ENCODE measurements at regions not wholly inside any gene's neighbourhood (a gene's known extent, or its start where the extent isn't known, plus 50 kb on each side); places are given as distances from the start of the nearest gene placed in this dataset.

DNA sequence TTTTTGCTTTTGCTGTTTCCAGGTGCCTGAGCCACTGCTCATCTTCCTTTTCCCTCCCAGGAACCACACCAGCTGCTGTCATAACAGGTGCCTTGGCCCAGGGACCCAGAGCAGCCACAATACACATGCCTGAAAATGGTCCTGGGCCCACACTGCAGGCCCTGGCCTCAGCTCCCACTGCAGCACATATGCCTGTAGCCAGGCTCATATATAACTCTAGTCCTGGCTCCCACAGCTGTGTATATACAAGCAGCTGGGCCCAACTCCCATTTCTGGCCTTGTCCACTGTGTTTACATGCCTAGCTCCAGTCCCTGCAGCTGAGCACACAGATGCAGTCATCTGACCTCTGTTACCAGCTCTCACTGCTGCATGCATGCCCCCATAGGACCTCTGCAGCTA is 930.5 kb downstream of the ADGRL3 start:
- TF ChIP-seq POLR2A (IDR thresholded peaks at IDR 0.05) (no peak), POLR2AphosphoS5 (IDR thresholded peaks at IDR 0.05) (no peak)
- TF ChIP-seq, protein P1, sequence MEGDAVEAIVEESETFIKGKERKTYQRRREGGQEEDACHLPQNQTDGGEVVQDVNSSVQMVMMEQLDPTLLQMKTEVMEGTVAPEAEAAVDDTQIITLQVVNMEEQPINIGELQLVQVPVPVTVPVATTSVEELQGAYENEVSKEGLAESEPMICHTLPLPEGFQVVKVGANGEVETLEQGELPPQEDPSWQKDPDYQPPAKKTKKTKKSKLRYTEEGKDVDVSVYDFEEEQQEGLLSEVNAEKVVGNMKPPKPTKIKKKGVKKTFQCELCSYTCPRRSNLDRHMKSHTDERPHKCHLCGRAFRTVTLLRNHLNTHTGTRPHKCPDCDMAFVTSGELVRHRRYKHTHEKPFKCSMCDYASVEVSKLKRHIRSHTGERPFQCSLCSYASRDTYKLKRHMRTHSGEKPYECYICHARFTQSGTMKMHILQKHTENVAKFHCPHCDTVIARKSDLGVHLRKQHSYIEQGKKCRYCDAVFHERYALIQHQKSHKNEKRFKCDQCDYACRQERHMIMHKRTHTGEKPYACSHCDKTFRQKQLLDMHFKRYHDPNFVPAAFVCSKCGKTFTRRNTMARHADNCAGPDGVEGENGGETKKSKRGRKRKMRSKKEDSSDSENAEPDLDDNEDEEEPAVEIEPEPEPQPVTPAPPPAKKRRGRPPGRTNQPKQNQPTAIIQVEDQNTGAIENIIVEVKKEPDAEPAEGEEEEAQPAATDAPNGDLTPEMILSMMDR (IDR thresholded peaks at IDR 0.05) = no peak

Data from prostate gland (tissue), 2 donors.